ENCODE measurements at regions not wholly inside any gene's neighbourhood (a gene's known extent, or its start where the extent isn't known, plus 50 kb on each side); places are given as distances from the start of the nearest gene placed in this dataset.

GRCh38 chr10:128895473-128895872 lies 571.6 kb upstream of the MGMT start:
- no peaks in the 10 kb centered on the region for H3K4me1 ChIP-seq (ENCODE audit: control insufficient read depth in 2 of 2, insufficient read depth in 2 of 2, low read length in 2 of 2)
- no peak overlapping the region for H3K27ac ChIP-seq (ENCODE audit: low read depth, low read length)
- H3K27ac Mint-ChIP-seq = no peak overlapping the region
- H3K4me3 ChIP-seq (ENCODE audit: low read length) = no peak overlapping the region
- ATAC-seq (no peak), DNase-seq (no peak)
- no peaks in the 10 kb centered on the region for H3K36me3 Mint-ChIP-seq
- POLR2A ChIA-PET = no interaction called here
- no peak overlapping the region for H3K4me3 Mint-ChIP-seq
- H3K4me1 Mint-ChIP-seq = no peaks in the 10 kb centered on the region
- no peaks in the 10 kb centered on the region for H3K9me3 ChIP-seq (ENCODE audit: control insufficient read depth in 2 of 3, low read length in 3 of 3)
- intact Hi-C loops (cut with micrococcal nuclease) = no loop called here
- H3K36me3 ChIP-seq (ENCODE audit: control insufficient read depth in 2 of 3, insufficient read depth in 3 of 3, low read length in 3 of 3) = no peaks in the 10 kb centered on the region
- CTCF ChIA-PET = no interaction called here
- H3K9me3 Mint-ChIP-seq = peaks cover 0 to 2% (median 0%) of the 10 kb centered on the region in 11 donors
- H3K27me3 Mint-ChIP-seq = peaks cover 0 to 4% (median 0%) of the 10 kb centered on the region in 5 donors
- H3K27me3 ChIP-seq (ENCODE audit: control insufficient read depth in 2 of 2, insufficient read depth in 2 of 2, low read length in 2 of 2) = no peaks in the 10 kb centered on the region

GRCh38 chr10:128896116-128896795 lies 570.8 kb upstream of the MGMT start:
- ATAC-seq (no peak), DNase-seq (no peak)
- Mint-ChIP-seq H3K27me3 (peaks cover 0 to 4% (median 0%) of the 10 kb centered on the region in 5 donors), H3K9me3 (peaks cover 0 to 2% (median 0%) of the 10 kb centered on the region in 11 donors), H3K4me3 (no peak overlapping the region), H3K36me3 (no peaks in the 10 kb centered on the region), H3K27ac (no peak overlapping the region), H3K4me1 (no peaks in the 10 kb centered on the region)
- Histone ChIP-seq H3K36me3 (ENCODE audit: control insufficient read depth in 2 of 3, insufficient read depth in 3 of 3, low read length in 3 of 3) (no peaks in the 10 kb centered on the region), H3K27ac (ENCODE audit: low read depth, low read length) (no peak overlapping the region), H3K9me3 (ENCODE audit: control insufficient read depth in 2 of 3, low read length in 3 of 3) (no peaks in the 10 kb centered on the region), H3K4me1 (ENCODE audit: control insufficient read depth in 2 of 2, insufficient read depth in 2 of 2, low read length in 2 of 2) (no peaks in the 10 kb centered on the region), H3K27me3 (ENCODE audit: control insufficient read depth in 2 of 2, insufficient read depth in 2 of 2, low read length in 2 of 2) (no peaks in the 10 kb centered on the region), H3K4me3 (ENCODE audit: low read length) (no peak overlapping the region)
- ChIA-PET CTCF (no interaction called here), POLR2A (no interaction called here)
- intact Hi-C loops (cut with micrococcal nuclease) = no loop called here

- no peak overlapping the region for H3K4me3 Mint-ChIP-seq
- no peaks in the 10 kb centered on the region for H3K9me3 ChIP-seq (ENCODE audit: control insufficient read depth in 2 of 3, low read length in 3 of 3)
- CTCF ChIA-PET = no interaction called here
- no peaks in the 10 kb centered on the region for H3K4me1 ChIP-seq (ENCODE audit: control insufficient read depth in 2 of 2, insufficient read depth in 2 of 2, low read length in 2 of 2)
- H3K36me3 Mint-ChIP-seq = no peaks in the 10 kb centered on the region
- no peaks in the 10 kb centered on the region for H3K27me3 ChIP-seq (ENCODE audit: control insufficient read depth in 2 of 2, insufficient read depth in 2 of 2, low read length in 2 of 2)
- peaks cover 0 to 4% (median 0%) of the 10 kb centered on the region in 7 donors for H3K4me1 Mint-ChIP-seq
- H3K27ac ChIP-seq (ENCODE audit: low read depth, low read length) = no peak overlapping the region
- H3K36me3 ChIP-seq (ENCODE audit: control insufficient read depth in 2 of 3, insufficient read depth in 3 of 3, low read length in 3 of 3) = no peaks in the 10 kb centered on the region
- intact Hi-C loops (cut with micrococcal nuclease) = no loop called here
- H3K9me3 Mint-ChIP-seq = peaks cover 0 to 2% (median 0%) of the 10 kb centered on the region in 11 donors
- no peak overlapping the region for H3K27ac Mint-ChIP-seq
- POLR2A ChIA-PET = no interaction called here
- peaks cover 0 to 3% (median 0%) of the 10 kb centered on the region in 5 donors for H3K27me3 Mint-ChIP-seq
- no peak for ATAC-seq
- no peak for DNase-seq
- no peak overlapping the region for H3K4me3 ChIP-seq (ENCODE audit: low read length)
Observed at GRCh38 chr10:128896963-128897362, 570.1 kb upstream of the MGMT start.

- ATAC-seq (no peak), DNase-seq (no peak)
- H3K27me3 ChIP-seq (ENCODE audit: control insufficient read depth in 2 of 2, insufficient read depth in 2 of 2, low read length in 2 of 2) = no peaks in the 10 kb centered on the region
- no peak overlapping the region for H3K27ac ChIP-seq (ENCODE audit: low read depth, low read length)
- no peaks in the 10 kb centered on the region for H3K4me1 ChIP-seq (ENCODE audit: control insufficient read depth in 2 of 2, insufficient read depth in 2 of 2, low read length in 2 of 2)
- H3K36me3 ChIP-seq (ENCODE audit: control insufficient read depth in 2 of 3, insufficient read depth in 3 of 3, low read length in 3 of 3) = no peaks in the 10 kb centered on the region
- Mint-ChIP-seq H3K4me1 (peaks cover 0 to 10% (median 0%) of the 10 kb centered on the region in 7 donors), H3K9me3 (peaks cover 0 to 4% (median 0%) of the 10 kb centered on the region in 11 donors), H3K27me3 (peaks cover 0 to 1% (median 0%) of the 10 kb centered on the region in 5 donors), H3K27ac (no peak overlapping the region), H3K36me3 (no peaks in the 10 kb centered on the region), H3K4me3 (no peak overlapping the region)
- POLR2A ChIA-PET = no interaction called here
- H3K4me3 ChIP-seq (ENCODE audit: low read length) = no peak overlapping the region
- H3K9me3 ChIP-seq (ENCODE audit: control insufficient read depth in 2 of 3, low read length in 3 of 3) = no peaks in the 10 kb centered on the region
- CTCF ChIA-PET = no interaction called here
- intact Hi-C loops (cut with micrococcal nuclease) = no loop called here
Observed at GRCh38 chr10:128897401-128898129, 569.5 kb upstream of the MGMT start.

- ATAC-seq (no peak), DNase-seq (no peak)
- intact Hi-C loops (cut with micrococcal nuclease) = no loop called here
- H3K27ac Mint-ChIP-seq = no peak overlapping the region
- H3K4me1 ChIP-seq (ENCODE audit: control insufficient read depth in 2 of 2, insufficient read depth in 2 of 2, low read length in 2 of 2) = no peaks in the 10 kb centered on the region
- H3K27ac ChIP-seq (ENCODE audit: low read depth, low read length) = no peak overlapping the region
- CTCF ChIA-PET = no interaction called here
- no peak overlapping the region for H3K4me3 ChIP-seq (ENCODE audit: low read length)
- H3K36me3 Mint-ChIP-seq = no peaks in the 10 kb centered on the region
- H3K9me3 Mint-ChIP-seq = peaks cover 0 to 4% (median 0%) of the 10 kb centered on the region in 11 donors
- H3K36me3 ChIP-seq (ENCODE audit: control insufficient read depth in 2 of 3, insufficient read depth in 3 of 3, low read length in 3 of 3) = no peaks in the 10 kb centered on the region
- POLR2A ChIA-PET = no interaction called here
- peaks cover 0 to 6% (median 0%) of the 10 kb centered on the region in 5 donors for H3K27me3 Mint-ChIP-seq
- no peaks in the 10 kb centered on the region for H3K9me3 ChIP-seq (ENCODE audit: control insufficient read depth in 2 of 3, low read length in 3 of 3)
- H3K4me1 Mint-ChIP-seq = peaks cover 0 to 13% (median 0%) of the 10 kb centered on the region in 7 donors
- no peaks in the 10 kb centered on the region for H3K27me3 ChIP-seq (ENCODE audit: control insufficient read depth in 2 of 2, insufficient read depth in 2 of 2, low read length in 2 of 2)
- H3K4me3 Mint-ChIP-seq = no peak overlapping the region
Observed at GRCh38 chr10:128898133-128898915, 568.7 kb upstream of the MGMT start.

- H3K36me3 ChIP-seq (ENCODE audit: control insufficient read depth in 2 of 3, insufficient read depth in 3 of 3, low read length in 3 of 3) = no peaks in the 10 kb centered on the region
- DNase-seq = no peak
- H3K9me3 ChIP-seq (ENCODE audit: control insufficient read depth in 2 of 3, low read length in 3 of 3) = no peaks in the 10 kb centered on the region
- POLR2A ChIA-PET = no interaction called here
- no peaks in the 10 kb centered on the region for H3K4me1 ChIP-seq (ENCODE audit: control insufficient read depth in 2 of 2, insufficient read depth in 2 of 2, low read length in 2 of 2)
- H3K4me3 ChIP-seq (ENCODE audit: low read length) = no peak overlapping the region
- Mint-ChIP-seq H3K27me3 (peaks cover 0 to 6% (median 0%) of the 10 kb centered on the region in 5 donors), H3K4me1 (peaks cover 0 to 13% (median 0%) of the 10 kb centered on the region in 7 donors), H3K36me3 (no peaks in the 10 kb centered on the region), H3K27ac (no peak overlapping the region), H3K9me3 (peaks cover 0 to 6% (median 0%) of the 10 kb centered on the region in 11 donors), H3K4me3 (no peak overlapping the region)
- H3K27me3 ChIP-seq (ENCODE audit: control insufficient read depth in 2 of 2, insufficient read depth in 2 of 2, low read length in 2 of 2) = no peaks in the 10 kb centered on the region
- intact Hi-C loops (cut with micrococcal nuclease) = no loop called here
- no peak for ATAC-seq
- no peak overlapping the region for H3K27ac ChIP-seq (ENCODE audit: low read depth, low read length)
- CTCF ChIA-PET = no interaction called here
Observed at GRCh38 chr10:128898916-128899195, 568.2 kb upstream of the MGMT start.
